ENCODE measurements at regions not wholly inside any gene's neighbourhood (a gene's known extent, or its start where the extent isn't known, plus 50 kb on each side); places are given as distances from the start of the nearest gene placed in this dataset.

- TF ChIP-seq POLR2AphosphoS5 (IDR thresholded peaks at IDR 0.05; ENCODE audit: low read depth) (no peak), CTCF (conservative IDR thresholded peaks at IDR 0.05; ENCODE audit: low read depth in 2 of 2) (no peak), REST (IDR thresholded peaks at IDR 0.05; ENCODE audit: unreplicated experiment) (no peak), JUNB (IDR thresholded peaks at IDR 0.05; ENCODE audit: unreplicated experiment) (no peak), STAT1 (IDR thresholded peaks at IDR 0.05; ENCODE audit: unreplicated experiment) (no peak), EZH2 (IDR thresholded peaks at IDR 0.05; ENCODE audit: low read depth, unreplicated experiment) (no peak), ETS1 (IDR thresholded peaks at IDR 0.05) (no peak), EZH2phosphoT487 (IDR thresholded peaks at IDR 0.05; ENCODE audit: unreplicated experiment) (no peak), ZNF331 (CRISPR knock-in tag; IDR thresholded peaks at IDR 0.05; ENCODE audit: low read depth) (no peak), ZNF114 (CRISPR knock-in tag; IDR thresholded peaks at IDR 0.05) (no peak), NANOG (IDR thresholded peaks at IDR 0.05; ENCODE audit: borderline replicate concordance) (no peak), CREB1 (CRISPR knock-in tag; IDR thresholded peaks at IDR 0.05; ENCODE audit: low read depth) (no peak)
Measured at GRCh38 chr12:127571578-127571977, 695.4 kb upstream of the TMEM132C start.
